GM12892 (cell line): ENCODE measurements at regions not wholly inside any gene's neighbourhood (a gene's known extent, or its start where the extent isn't known, plus 50 kb on each side); places are given as distances from the start of the nearest gene placed in this dataset.
"Not testable (repeated sequence)": the region's sequence is repeated elsewhere in the genome, so short reads cannot be mapped to it uniquely, and the experiment has no call there.

Experiments used
- DNase-seq: peaks from one replicate; pipeline ENCODE4 v3.0.0; 2011; ENCODE audit not compliant: insufficient read length
- FAIRE-seq: peaks from 2 replicates; lab custom pipeline; 2011; peaks lifted over from hg19 to GRCh38; lab: Jason Lieb, UNC
- POLR2A ChIP-seq: IDR thresholded peaks from 2 replicates; pipeline ENCODE4 v1.6.1; 2011; ENCODE audit warnings: low read depth, low read length, control low read depth
- POLR2AphosphoS5 ChIP-seq: IDR thresholded peaks from 2 replicates; pipeline ENCODE4 v1.6.1; 2011; ENCODE audit warnings: low read depth, low read length, control low read depth
- TAF1 ChIP-seq: IDR thresholded peaks from 2 replicates; pipeline ENCODE4 v1.6.1; 2011; ENCODE audit warnings: low read depth, mild to moderate bottlenecking, control low read depth, low read length, borderline replicate concordance

DNA sequence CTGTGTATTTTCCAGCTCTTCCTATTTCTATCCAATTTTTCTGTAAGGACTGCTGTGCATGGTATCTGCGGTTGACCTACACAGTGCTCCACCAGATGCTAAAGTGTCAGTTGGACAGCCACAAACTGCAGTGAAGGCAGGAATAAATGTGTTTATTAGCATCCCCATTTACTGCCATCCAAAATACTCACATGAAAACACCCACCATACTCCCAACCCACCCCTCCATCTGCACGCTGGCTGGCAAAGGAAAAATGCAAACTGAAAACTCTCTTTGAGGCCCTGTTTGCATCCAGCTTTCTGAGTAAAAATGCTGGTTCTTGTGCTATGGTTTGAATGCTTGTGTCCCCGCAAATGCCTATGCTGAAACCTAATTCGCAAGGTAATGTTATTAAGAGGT lies 515.5 kb downstream of the ZNF385D start:
- FAIRE-seq (no peak), DNase-seq (no peak)
- TF ChIP-seq TAF1 (no peak), POLR2AphosphoS5 (no peak), POLR2A (no peak)

DNA sequence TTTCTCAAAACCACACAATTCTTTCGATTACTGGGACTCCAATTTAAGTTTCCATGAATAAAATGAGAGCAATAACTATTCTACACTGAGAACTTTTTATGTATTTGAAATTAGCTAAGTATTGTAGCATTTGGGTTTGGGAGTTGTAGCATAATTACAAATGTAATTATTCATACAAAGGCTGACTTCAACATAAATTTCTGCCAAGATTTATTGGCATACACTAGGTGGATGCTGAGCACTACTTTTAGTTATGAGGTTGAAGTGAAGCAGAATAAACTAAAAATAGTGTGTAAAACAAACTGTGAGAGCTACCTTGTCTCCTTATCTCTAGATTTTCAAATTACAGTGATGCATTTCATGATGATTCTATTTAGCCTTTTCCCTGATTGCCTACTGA lies 516.1 kb downstream of the ZNF385D start:
- TF ChIP-seq POLR2A: no peak
- no peak for TF ChIP-seq TAF1
- TF ChIP-seq POLR2AphosphoS5: no peak
- no peak for FAIRE-seq
- no peak for DNase-seq

DNA sequence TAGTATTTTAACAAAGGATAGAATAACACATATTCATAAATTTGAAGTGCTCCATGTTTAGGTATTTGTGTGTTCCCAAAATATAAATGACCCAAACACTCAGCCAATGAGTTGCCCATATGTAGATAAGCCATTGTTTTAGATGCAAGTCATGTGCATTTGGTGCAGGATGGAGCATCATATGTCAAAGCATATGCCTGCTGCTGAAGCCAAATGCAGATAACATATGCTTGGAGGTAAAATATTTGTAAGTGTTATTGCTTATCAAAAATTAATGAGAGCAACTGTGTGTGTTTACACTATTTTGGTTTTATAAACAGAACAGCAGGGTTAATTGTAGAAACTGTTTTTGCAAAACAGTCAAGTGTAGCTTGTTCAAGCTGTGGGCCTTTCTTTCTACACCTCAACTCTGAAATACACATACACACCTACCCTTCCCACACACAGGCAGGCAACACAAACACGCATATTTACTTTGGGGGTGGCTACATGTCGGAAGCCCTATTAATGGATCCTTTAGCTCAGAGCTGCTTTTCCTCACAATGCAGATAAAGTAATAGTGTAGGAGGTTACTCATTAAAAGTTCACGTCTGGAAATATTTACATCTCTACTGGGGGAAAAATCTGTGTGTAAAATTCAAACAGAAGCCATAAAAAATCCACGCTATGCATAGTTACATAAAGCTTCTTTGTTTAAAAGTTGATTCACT lies 521.4 kb downstream of the ZNF385D start:
- DNase-seq (no peak), FAIRE-seq (no peak)
- no peak for TF ChIP-seq TAF1
- no peak for TF ChIP-seq POLR2A
- no peak for TF ChIP-seq POLR2AphosphoS5

DNA sequence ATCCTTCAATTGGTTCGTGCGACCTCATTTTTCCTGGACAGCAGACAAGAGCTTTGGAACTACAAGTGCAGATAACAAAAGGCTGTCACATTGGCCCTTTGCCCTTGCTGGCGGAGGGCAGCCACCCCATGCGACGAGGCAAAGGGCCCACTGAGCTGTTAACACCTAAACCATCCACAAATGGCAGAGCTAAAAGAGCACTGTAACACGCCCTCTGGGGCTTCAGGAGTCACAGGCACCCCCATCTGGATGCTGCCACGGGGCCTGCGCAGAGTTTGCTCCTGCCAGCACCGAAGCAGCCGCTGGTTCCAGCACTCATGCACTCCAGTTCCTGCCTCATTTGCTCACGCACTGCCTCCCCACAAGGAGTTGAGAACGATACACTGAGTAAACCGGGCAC lies 524.9 kb downstream of the ZNF385D start:
- no peak for TF ChIP-seq POLR2A
- no peak for TF ChIP-seq TAF1
- TF ChIP-seq POLR2AphosphoS5: no peak
- DNase-seq (no peak), FAIRE-seq (no peak)

DNA sequence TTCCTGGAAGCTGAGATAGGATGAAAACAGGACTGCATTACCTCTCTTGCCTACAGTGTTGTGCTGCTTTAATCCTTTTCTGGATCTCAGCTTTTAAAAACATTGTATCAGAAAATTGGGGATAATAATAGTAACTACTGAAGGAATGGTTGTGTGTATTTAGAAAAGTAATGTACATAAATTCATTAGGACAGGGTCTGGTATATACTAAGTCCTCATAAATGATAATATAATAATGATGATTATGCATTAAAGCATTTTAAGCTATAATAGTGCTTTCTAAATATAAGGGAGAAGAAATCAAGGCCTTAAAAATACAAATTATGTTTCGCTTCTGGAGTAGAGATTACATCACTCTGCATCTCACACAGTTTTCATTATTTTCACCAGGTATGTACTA lies 530.1 kb downstream of the ZNF385D start:
- FAIRE-seq (no peak), DNase-seq (no peak)
- TF ChIP-seq POLR2A (no peak), POLR2AphosphoS5 (no peak), TAF1 (no peak)

DNA sequence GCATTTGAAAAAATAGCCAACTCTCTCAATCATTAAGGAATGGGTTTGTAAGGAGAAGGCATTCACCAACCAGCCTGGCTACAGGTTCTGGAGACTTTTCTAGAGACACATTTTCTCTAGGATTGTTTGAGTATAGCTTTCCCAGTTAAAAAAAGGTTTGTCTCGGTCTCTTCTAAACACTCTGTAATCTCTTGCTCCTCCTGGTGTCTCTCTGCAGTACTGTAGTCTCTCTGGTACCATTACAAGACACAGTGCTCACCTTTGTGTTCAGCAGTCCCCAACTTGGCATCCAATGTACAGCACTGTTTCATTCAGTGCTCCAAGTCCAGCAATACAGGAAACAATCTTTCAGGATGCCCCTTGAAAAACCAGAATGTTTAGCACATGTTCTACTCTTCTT lies 534.4 kb downstream of the ZNF385D start:
- DNase-seq: no peak
- FAIRE-seq: no peak
- TF ChIP-seq TAF1 (no peak), POLR2AphosphoS5 (no peak), POLR2A (no peak)

DNA sequence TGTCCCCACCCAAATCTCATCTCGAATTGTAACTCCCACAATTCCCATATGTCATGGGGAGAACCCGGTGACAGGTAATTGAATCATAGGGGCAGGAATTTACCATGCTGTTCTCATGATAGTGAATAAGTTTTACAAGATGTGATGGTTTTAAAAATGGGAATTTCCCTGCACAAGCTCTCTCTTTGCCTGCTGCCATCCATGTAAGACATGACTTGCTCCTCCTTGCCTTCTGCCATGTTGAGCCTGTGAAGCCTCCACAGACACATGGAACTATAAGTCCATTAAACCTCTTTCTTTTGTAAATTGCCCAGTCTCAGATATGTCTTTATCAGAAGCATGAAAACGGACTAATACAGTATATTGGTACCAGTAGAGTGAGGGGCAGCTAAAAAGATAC lies 546.9 kb downstream of the ZNF385D start:
- FAIRE-seq, DNase-seq: not testable (repeated sequence)

DNA sequence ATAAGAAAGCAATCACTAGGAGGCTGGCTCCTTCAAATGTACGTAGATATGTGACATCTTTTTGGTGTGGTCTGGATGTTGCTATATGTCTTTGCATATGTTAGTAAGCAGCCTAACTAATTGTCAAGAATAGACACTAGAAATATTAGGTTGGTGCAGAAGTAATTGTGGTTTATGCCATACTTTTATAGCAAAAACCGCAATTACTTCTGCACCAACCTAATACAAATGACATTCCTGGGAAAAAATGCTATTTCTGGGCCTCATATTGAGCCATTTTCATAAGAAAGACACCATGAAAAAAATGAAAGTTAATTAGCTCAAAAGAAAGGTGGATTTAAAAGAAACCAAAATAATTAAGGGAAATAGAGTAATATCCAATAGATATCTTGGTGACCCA lies 555.8 kb downstream of the ZNF385D start:
- TF ChIP-seq POLR2AphosphoS5 (no peak), POLR2A (no peak), TAF1 (no peak)
- FAIRE-seq: no peak
- no peak for DNase-seq

DNA sequence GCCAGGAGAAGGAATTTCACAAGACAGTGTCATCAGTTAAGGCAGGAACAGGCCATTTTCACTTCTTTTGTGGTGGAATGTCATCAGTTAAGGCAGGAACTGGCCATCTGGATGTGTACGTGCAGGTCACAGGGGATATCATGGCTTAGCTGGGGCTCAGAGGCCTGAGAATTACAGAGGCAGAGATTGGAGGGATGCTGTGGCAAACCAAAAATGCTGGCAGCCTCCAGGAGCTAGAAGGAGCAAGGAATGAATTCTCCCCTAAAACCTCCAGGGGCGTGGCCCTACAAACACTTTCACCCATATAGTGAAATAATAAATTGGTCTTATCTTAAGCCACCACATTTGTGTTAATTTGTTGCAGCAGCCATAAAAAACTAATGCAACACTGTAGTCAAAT lies 557.0 kb downstream of the ZNF385D start:
- not testable (repeated sequence) for FAIRE-seq, DNase-seq

DNA sequence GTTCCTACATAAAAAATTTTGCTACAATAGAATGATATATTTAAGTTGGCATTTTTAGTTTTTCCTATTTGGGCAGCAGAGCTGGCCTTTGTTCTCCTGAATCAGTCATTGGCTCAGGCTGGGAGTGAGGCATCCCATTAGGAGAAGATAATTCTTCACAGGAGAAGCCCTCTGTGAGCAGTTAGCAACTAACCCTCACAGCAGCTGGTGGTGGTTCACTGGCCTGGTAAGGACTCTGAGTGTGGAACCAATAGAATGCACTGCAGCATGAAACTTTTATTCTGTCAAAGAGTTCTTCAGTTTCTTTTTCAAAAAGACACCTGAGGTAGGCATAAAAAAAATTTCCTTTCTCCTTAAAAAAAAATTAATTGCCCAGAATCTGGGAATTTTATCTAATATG lies 562.6 kb downstream of the ZNF385D start:
- FAIRE-seq (no peak), DNase-seq (no peak)
- TF ChIP-seq POLR2A: no peak
- TF ChIP-seq TAF1: no peak

DNA sequence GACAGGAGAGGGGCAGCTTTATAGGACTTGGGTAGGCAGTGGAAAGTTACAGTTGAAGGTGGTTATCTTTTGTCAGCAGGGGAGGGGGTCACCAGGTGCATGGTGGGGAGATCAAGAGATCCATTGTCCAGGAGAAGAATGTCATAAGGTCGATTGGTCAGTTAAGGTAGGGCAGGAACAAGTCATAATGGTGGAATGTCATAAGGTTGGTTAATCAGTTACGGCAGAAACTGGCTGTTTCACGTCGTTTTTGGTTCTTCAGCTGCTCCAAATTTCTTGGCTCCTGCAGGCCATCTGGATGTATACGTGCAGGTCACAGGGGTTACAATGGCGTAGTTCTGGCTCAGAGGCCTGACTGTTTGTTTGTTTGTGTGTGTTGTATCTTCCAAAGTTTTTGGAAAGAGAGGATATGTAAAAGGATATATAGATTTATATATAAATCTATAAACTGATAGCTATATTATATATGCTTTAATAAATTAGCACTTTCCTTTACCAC lies 565.1 kb downstream of the ZNF385D start:
- TF ChIP-seq POLR2AphosphoS5 (no peak), POLR2A (no peak)
- FAIRE-seq (no peak), DNase-seq (no peak)

DNA sequence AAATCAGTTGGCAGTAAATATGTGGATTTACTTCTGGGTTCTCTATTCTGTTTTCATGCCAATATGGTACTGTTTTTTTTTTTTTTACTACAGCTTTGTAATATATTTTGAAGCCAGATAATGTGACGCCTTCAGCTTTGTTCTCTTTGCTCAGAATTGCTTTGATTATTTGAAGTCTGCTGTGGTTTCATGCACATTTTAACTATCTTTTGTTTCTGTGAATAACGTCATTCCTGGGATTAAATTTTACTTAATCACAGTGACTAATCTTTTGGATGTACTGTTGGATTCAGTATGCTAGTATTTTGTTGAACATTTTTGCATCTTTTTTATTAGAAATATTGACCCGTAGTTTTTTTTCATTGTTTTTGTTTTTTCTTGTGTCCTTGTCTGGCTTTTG lies 576.5 kb downstream of the ZNF385D start:
- TF ChIP-seq POLR2A (no peak), TAF1 (no peak), POLR2AphosphoS5 (no peak)
- FAIRE-seq: no peak

DNA sequence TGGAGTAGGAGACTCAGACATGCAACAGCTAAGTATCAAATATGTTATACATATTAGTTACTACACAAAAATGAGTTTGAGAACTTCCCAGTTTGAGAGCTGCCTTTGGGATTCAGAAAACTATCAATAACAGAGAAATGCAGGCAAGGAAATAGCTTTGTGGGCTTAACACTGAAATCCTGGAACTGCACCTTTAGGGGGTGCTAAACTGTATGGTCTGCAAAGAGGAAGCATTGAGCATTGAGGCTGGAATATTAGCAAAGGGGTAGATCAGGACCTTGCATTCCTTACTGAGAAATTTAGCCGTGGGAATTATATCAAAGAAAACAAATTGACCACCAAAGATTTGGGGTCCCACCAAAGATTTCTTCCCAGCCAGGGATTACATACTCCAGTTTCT lies 580.0 kb downstream of the ZNF385D start:
- FAIRE-seq: no peak
- TF ChIP-seq POLR2A: no peak
- no peak for TF ChIP-seq POLR2AphosphoS5
- no peak for TF ChIP-seq TAF1
- DNase-seq: no peak

More for the DNA sequence above, 576.5 kb downstream of the ZNF385D start:
- no peak for DNase-seq
